Cardiac septum (tissue), 1 donor: ENCODE measurements at regions not wholly inside any gene's neighbourhood (a gene's known extent, or its start where the extent isn't known, plus 50 kb on each side); places are given as distances from the start of the nearest gene placed in this dataset.
"Not testable (repeated sequence)": the region's sequence is repeated elsewhere in the genome, so short reads cannot be mapped to it uniquely, and the experiment has no call there.

Experiments
- DNase-seq: peaks from one replicate; pipeline ENCODE4 v3.0.0-alpha.2; 2020; ENCODE audit warnings: low spot score
- intact Hi-C: fragments of 100-400 bp; cut with DNase I; formaldehyde crosslinking; loops from one replicate; pipeline ENCODE4 v1.14.0; 2022
- donor health status: DM: no; HTN: no; CAD: no.

DNA sequence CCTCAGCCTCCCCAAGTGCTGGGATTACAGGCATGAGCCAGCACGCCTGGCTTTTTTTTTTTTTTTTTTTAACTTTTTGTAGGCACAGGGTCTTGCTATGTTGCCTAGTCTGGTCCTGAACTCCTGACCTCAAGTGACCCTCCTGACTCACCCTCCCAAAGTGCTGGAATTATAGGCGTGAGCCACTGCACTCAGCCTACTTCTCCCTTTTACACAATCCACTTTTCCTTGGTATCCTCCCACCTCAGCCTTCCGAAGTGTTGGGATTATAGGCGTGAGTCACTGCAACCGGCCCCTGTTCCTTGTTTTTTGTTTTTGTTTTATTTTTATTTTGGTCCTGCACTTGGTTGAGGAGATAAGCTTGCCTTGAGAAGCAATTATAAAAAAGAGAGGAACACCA, 75.9 kb upstream of the KMT2C start:
- DNase-seq = peak; percentile 1
- intact Hi-C loops = no loop called here

DNA sequence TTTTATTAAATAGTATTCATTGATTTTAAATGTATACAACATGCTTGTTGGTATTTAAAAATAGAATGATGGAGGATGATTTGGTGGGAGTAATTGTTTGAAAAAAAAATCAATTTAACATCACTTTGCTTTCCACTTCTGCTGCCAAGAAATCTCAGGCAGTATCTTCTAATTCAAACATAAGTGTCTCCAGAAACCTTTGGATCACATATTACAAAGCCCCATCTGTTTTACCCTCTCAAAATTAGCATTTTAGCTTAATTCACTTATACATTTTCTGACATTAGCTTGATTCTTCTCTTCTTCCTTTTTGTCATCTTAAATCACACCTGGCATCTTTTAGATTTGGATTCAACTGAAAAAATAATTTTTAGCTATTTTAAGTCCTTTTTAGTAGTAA, 72.9 kb upstream of the KMT2C start:
- intact Hi-C loops = no loop called here
- DNase-seq = no peak

DNA sequence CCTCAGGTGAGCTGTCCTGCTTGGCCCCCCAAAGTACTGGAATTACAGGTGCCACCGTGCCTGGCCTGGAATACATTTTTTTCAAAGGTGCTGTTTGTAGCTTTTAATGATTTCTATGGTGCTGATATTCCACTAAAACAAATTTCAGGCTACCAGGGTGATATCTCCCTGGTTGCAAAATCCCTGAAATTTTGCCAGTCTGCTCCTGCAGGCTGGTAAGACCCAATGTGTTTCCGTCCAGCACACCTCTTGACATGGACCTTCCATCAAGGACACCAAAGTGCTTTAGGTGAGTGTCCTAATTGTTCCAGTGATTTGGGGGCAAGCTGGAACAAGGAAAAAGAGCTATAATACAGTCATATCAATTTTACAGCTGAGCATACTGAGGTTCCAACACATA, 69.8 kb upstream of the KMT2C start:
- intact Hi-C loops = no loop called here
- no peak for DNase-seq

DNA sequence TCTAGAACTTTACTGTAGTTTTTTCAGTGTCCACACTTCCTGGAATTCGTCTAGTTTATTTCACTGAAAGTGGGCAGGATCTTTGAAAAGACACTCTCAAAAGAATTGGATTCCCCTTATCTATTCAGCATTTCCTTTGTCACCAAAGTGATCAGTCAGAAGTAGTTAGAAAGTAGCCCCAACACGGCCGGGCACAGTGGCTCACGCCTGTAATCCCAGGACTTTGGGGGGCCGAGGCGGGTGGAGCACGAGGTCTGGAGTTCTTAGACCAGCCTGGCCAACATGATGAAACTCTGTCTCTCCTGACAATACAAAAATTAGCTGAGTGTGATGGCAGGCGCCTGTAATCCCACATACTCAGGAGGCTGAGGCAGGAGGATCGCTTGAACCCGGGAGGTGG, 69.0 kb upstream of the KMT2C start:
- peak; percentile 10 for DNase-seq
- intact Hi-C loops = no loop called here

DNA sequence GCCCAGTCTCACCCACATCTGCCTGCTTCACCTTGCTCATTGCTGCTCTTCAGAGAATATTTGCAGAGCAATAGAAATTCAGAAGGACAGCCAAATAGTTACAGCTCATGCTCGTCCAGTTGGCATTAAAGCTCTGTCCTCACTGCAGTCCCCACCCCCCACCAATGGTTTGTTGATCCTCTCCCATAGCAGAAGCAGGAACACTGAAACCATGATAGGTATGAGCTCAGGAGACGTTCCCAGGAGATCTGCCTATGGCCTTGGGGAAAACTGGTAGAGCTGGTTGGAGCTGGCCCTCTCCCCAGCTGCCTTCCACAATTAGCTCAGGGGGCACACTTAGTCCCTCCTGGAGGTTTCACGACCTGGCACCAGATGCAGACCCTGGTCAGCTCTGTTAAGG, 68.6 kb upstream of the KMT2C start:
- peak; percentile 43 for DNase-seq
- intact Hi-C loops = no loop called here

DNA sequence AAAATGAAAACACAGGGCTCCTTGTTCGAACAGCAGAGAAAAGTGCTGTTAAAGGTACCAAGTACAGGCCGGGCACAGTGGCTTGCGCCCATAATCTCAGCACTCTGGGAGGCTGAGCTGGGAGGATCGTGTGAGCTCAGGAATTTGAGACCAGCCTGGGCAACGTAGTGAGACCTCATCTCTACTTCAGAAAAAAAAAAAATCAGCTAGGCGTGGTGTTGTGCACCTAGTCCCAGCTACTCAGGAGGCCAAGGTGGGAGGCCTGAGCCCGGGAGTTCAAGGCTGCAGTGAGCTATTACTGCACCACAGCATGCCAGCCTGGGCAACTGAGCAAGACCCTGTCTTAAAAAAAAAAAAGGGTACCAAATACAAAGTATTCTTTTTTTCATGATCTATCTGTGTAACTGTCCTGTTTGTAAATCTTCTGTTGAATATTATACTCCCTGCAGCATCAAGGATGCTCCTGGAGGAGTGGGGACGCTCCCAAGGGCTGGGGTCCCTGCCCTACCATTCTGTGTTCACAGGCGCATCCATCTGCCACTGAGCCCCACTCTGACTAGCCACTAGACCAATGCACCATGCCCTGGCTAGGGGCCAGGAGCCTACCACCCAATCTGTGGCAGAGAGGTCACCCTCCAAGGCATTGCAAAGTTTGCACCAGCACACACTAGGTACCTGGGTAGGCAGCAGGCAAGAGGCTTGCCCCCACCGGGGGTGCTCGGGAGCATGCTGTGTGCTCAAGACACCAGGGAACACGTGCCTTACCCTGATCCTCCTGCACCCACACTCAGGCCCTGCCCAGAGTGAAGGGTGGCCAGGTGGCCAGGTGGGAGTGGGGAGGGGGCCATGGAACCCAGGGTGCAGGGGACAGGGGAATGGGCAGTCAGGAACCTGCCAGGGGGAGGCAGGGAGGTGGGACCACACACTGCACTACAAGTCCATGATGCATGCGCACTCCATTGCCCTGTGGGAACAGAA, 67.3 kb upstream of the KMT2C start:
- peak; percentile 62 for DNase-seq

DNA sequence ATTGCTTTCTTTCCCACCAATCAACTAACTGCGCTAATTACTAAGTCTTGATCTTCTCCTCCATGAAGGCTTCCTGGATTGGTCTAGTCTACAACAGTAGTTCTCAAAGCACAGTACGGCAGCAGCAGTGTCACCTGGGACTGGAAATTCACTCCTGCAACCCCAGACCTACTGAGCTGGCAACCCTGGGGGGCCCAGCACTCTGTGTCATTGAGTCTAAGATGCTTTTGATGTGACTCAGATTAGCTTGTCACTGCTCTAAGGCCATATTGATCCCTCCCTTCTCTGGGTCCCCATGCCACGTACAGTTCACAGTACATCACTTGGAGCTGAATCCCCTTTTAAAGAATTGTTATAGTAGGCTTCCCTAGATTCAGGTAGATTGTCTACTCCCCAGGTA, 65.7 kb upstream of the KMT2C start:
- intact Hi-C loops = no loop called here
- DNase-seq = peak; percentile 22

More for the DNA sequence above, 67.3 kb upstream of the KMT2C start:
- intact Hi-C loops = no loop called here

DNA sequence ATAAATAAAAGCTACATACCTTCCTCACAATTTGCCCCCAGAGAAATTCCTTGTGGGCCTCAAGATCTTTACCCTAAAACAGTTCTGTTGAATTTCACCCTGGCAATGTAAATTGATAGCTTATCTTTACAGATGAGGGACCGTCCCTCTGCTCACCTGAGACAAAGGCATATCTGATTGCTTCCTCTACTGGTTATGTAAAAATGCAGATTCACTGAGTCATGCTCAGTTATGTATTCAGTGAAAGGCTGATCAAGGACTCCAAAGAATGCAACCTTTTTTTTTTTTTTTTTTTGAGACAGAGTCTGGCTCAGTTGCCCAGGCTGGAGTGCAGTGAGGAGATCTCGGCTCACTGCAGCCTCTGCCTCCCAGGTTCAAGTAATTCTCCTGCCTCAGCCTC, 64.2 kb upstream of the KMT2C start:
- intact Hi-C loops = not testable (repeated sequence)
- DNase-seq = peak; percentile 0

DNA sequence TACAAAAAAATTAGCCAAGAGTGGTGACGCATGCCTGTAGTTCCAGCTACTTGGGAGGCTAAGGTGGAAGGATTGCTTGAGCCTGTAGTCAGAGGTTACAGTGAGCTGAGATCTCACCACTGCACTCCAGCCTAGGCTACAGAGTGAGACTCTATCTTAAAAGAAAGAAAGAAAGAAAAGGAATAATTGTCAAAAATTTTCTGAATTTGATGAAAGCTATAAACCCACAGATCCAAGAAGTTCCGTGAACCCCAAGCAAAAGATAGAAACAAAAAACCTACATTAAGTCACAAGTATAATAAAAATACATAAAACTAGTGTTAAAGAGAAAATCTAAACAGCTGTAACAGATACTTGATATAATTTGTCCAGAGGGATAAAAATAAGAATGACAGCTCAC, 60.1 kb upstream of the KMT2C start:
- intact Hi-C loops = no loop called here
- DNase-seq = peak; percentile 27

DNA sequence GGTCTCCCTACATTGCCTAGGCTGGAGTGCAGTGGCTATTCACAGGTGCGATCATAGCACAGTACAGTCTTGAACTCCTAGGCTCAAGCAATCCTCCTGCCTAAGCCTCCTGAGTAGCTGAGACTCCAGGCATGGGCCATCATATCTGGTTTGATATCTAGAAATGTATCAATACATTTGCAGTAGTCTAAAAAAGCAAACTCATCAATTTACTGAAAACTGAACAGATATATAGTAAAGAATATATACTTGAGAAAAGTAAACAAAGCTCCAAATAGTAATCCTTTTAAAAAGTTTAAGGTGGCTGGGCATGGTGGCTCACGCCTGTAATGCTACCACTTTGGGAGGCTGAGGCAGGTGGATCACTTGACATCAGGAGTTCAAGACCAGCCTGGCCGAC, 57.1 kb upstream of the KMT2C start:
- DNase-seq = peak; percentile 15
- intact Hi-C loops = no loop called here

DNA sequence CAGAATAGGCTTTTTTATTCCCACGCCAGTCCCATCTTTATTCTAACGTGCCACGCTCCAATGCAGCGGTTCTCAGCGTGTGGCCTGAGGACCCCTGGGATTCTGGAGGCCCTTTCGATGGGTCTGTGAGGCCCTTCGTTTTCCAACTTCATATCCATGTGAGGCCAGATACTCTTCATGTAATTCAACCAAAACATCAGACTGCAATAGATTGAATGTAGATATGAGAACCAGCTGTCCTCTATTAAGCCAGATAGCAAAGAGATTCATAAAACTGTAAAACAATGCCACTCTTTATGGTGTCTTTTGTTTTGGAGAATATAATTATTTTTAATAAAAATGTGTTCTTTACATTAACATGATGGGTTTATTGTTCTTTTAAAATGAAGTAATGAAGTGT, 53.2 kb upstream of the KMT2C start:
- intact Hi-C loops = no loop called here
- no peak for DNase-seq

DNA sequence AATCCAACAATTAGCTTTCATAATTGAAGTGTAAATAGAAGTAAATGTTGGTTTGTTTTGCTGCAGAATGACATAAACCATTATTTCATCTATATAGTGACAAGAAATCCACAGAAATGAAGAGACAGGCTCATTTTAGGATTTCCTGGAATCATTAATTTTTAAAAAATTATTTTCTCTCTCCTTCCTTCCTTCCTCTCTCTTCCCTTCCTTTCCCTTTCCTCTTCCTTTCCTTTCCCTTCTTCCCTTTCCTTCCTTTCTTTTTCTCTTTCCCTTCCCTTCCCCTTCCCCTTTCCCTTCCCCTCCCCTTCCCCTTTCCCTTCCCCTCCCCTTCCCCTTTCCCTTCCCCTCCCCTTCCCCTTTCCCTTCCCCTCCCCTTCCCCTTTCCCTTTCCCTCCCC, 51.2 kb upstream of the KMT2C start:
- intact Hi-C loops = no loop called here
- DNase-seq = no peak

DNA sequence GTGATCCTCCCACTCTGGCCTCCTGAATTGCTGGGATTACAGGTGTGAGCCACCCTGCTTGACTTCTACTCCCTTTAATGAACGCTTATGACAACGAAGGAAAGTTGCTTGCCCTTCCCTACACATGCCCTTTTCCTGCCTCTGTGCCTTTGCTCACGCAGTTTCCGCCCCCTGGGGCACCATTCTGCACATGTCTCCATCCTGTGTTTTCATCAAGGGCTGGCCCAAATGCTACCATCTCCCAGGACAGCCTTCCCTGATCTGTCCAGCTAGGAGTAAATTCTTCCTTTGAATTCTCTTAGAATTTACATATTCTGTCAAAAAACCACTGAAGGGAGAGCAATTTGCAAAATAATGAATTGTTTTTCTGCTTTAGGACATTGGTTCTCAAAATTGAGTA, 50.0 kb upstream of the KMT2C start:
- intact Hi-C loops = no loop called here
- DNase-seq = no peak
